Kidney epithelial cell (primary cell): ENCODE measurements at regions not wholly inside any gene's neighbourhood (a gene's known extent, or its start where the extent isn't known, plus 50 kb on each side); places are given as distances from the start of the nearest gene placed in this dataset.

Experiments
- DNase-seq: peaks from one replicate; pipeline ENCODE4 v3.0.0-alpha.2; 2010; ENCODE audit warnings: low read depth
- H3K27me3 ChIP-seq: 2 replicates; pipeline ENCODE4 v1.6.0; 2011; ENCODE audit warnings: low read length; ENCODE audit not compliant: control insufficient read depth, insufficient read depth
- H3K36me3 ChIP-seq: 2 replicates; pipeline ENCODE4 v1.5.1; 2011; ENCODE audit warnings: low read length; ENCODE audit not compliant: control insufficient read depth, insufficient read depth
- H3K4me3 ChIP-seq: 2 replicates; pipeline ENCODE4 v1.5.1; 2011; ENCODE audit warnings: low read depth, mild to moderate bottlenecking, control low read depth, low read length
- CTCF ChIP-seq: IDR thresholded peaks from 2 replicates; pipeline ENCODE4 v1.5.1; 2011; ENCODE audit warnings: mild to moderate bottlenecking, moderate library complexity, low read length, control low read depth, inconsistent platforms; ENCODE audit not compliant: insufficient read depth, poor library complexity, severe bottlenecking

- no peaks in the 10 kb centered on the region for H3K27me3 ChIP-seq
- no peak overlapping the region for H3K4me3 ChIP-seq
- TF ChIP-seq CTCF, result no peak
- no peaks in the 10 kb centered on the region for H3K36me3 ChIP-seq
- no peak for DNase-seq
Observed at GRCh38 chr13:74765955-74766354, 631.8 kb upstream of the KLF12 start.

DNA sequence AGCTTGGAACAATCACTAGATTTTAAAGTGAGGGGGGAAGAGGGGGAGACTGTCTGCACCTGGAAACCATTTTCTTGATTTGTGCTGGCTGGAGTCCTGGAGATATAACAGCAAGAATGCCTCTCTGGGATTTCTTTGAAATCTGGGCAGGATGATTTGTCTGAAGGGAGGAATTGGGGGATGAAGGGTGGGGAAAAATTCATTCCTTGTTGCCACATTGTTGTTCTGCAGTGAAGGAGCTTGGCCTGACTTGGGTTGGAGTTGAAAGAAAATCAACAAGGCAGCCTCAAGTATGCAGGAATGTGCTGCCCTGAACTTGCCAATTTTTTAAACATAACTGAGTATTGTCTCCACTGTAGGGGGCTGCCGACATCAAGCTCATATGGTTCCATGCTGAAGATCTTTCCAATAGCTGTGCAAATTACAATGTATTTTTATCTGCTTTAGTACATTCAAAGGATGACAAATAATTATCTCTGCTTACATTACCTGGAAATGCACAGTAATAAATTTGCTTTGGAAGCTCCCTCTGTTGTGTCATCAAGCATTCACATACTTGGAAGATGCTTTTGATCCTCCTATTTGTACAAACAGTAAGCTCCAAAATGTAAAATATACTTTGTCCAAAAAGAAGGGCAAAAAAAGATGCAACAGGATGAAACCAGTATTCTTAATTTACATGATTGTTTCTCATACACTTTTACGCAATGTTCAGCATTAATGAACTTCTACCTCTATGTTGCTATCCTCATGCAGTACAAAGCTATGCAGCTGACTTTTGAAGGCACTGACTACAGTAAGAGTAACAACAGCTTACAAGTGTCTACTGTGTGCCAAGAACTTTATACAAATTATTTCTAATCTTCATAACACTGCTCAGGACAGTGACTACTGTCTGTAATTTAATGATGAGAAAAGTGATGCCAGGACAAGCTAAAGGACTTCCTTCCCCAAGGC, 627.9 kb upstream of the KLF12 start:
- DNase-seq, result no peak

GRCh38 chr13:74758188-74758587, 624.0 kb upstream of the KLF12 start:
- no peak overlapping the region for H3K4me3 ChIP-seq
- no peaks in the 10 kb centered on the region for H3K36me3 ChIP-seq
- DNase-seq, result no peak
- no peak for TF ChIP-seq CTCF
- no peaks in the 10 kb centered on the region for H3K27me3 ChIP-seq

More for the DNA sequence above, 627.9 kb upstream of the KLF12 start:
- Histone ChIP-seq H3K27me3 (no peaks in the 10 kb centered on the region), H3K4me3 (no peak overlapping the region), H3K36me3 (no peaks in the 10 kb centered on the region)
- no peak for TF ChIP-seq CTCF

DNA sequence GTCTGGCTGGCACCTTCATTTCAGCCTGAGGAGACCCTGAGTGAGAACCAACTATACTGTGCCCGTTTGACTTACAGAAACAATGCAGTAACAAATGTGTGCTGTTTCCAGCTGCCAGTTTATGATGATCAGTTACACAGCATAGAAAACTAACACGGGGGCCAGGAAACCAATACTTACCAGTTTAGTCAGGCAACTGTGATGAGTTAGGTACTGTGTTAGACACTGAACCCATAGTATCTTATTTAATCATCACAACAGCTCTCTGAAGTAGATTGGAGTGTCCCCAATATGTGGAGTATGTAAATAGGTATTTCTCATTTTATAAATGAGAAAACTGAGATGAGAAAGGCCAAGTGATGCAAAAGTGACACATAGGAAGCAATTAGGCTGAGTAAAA, 620.9 kb upstream of the KLF12 start:
- no peak for DNase-seq
- H3K36me3 ChIP-seq, result no peaks in the 10 kb centered on the region
- no peaks in the 10 kb centered on the region for H3K27me3 ChIP-seq
- H3K4me3 ChIP-seq, result no peak overlapping the region
- TF ChIP-seq CTCF, result no peak

- Histone ChIP-seq H3K36me3 (no peaks in the 10 kb centered on the region), H3K4me3 (no peak overlapping the region), H3K27me3 (no peaks in the 10 kb centered on the region)
- no peak for DNase-seq
- TF ChIP-seq CTCF, result no peak
Observed at GRCh38 chr13:74751739-74752138, 617.5 kb upstream of the KLF12 start.
